Muscle layer of colon (tissue), 2 donors: ENCODE measurements at regions not wholly inside any gene's neighbourhood (a gene's known extent, or its start where the extent isn't known, plus 50 kb on each side); places are given as distances from the start of the nearest gene placed in this dataset.
"Not testable (repeated sequence)": the region's sequence is repeated elsewhere in the genome, so short reads cannot be mapped to it uniquely, and the experiment has no call there.

Experiments
- H3K27ac ChIP-seq: one replicate; pipeline ENCODE4 v1.7.0; 2013; ENCODE audit warnings: low read depth, mild to moderate bottlenecking, low read length, moderate library complexity
- H3K27me3 ChIP-seq, 2 donors: one replicate each; pipeline ENCODE4 v1.7.0; 2013; ENCODE audit warnings: low read length in 2 of 2, mild to moderate bottlenecking in 2 of 2; ENCODE audit not compliant: insufficient read depth in 2 of 2, control insufficient read depth in 1 of 2
- H3K36me3 ChIP-seq: one replicate; pipeline ENCODE4 v1.7.0; 2013; ENCODE audit warnings: mild to moderate bottlenecking, low read length; ENCODE audit not compliant: insufficient read depth
- H3K4me1 ChIP-seq: one replicate; pipeline ENCODE4 v1.7.0; 2013; ENCODE audit warnings: mild to moderate bottlenecking, low read length; ENCODE audit not compliant: insufficient read depth
- H3K4me3 ChIP-seq, 2 donors: one replicate each; pipeline ENCODE4 v1.7.0; 2013; ENCODE audit warnings: low read length in 2 of 2, low read depth in 1 of 2, mild to moderate bottlenecking in 1 of 2, moderate library complexity in 1 of 2
- H3K9ac ChIP-seq: one replicate; pipeline ENCODE4 v1.7.0; 2013; ENCODE audit warnings: low read length
- H3K9me3 ChIP-seq: one replicate; pipeline ENCODE4 v1.7.0; 2013; ENCODE audit warnings: mild to moderate bottlenecking, low read length
- donor health status: abdominal sarcoma.
- donor health status: Adenocarcinoma of cecum.

GRCh38 chr12:86574143-86574542, 318.0 kb upstream of the MGAT4C start:
- no peak overlapping the region for H3K27ac ChIP-seq
- no peaks in the 10 kb centered on the region for H3K27me3 ChIP-seq
- no peaks in the 10 kb centered on the region for H3K9me3 ChIP-seq
- no peak overlapping the region for H3K4me3 ChIP-seq
- no peak overlapping the region for H3K9ac ChIP-seq
- no peaks in the 10 kb centered on the region for H3K4me1 ChIP-seq
- H3K36me3 ChIP-seq = no peaks in the 10 kb centered on the region

GRCh38 chr12:86572455-86572854, 316.3 kb upstream of the MGAT4C start:
- H3K36me3 ChIP-seq = no peaks in the 10 kb centered on the region
- no peak overlapping the region for H3K9ac ChIP-seq
- H3K4me1 ChIP-seq = no peaks in the 10 kb centered on the region
- H3K27ac ChIP-seq = no peak overlapping the region
- no peaks in the 10 kb centered on the region for H3K9me3 ChIP-seq
- H3K27me3 ChIP-seq = no peaks in the 10 kb centered on the region
- no peak overlapping the region for H3K4me3 ChIP-seq

DNA sequence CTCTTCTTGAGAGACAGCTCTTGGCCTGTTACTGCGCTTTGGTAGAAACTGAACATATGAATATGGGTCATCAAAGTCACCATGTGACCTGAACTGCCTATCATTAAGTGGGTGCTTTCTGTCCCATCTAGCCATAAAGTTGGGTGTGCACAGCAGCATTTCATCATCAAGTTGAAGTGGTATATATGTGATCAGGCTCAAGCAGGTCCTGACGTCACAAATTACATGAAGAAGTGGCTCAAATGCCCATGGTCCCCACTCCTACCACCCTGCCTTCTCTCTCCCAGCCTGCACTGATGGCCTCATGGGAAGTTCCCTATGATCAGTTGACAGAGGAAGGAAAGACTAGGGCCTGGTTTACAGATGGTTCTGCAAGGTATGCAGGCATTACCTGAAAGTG, 308.8 kb upstream of the MGAT4C start:
- Histone ChIP-seq H3K36me3 (no peaks in the 10 kb centered on the region), H3K4me1 (no peaks in the 10 kb centered on the region), H3K9ac (no peak overlapping the region), H3K27ac (no peak overlapping the region), H3K9me3 (no peaks in the 10 kb centered on the region), H3K4me3 (no peak overlapping the region), H3K27me3 (no peaks in the 10 kb centered on the region)

GRCh38 chr12:86555491-86555890, 299.3 kb upstream of the MGAT4C start:
- not testable (repeated sequence) for H3K27me3 ChIP-seq, H3K9ac ChIP-seq, H3K4me1 ChIP-seq

GRCh38 chr12:86551146-86551571, 295.0 kb upstream of the MGAT4C start:
- Histone ChIP-seq H3K4me1 (no peaks in the 10 kb centered on the region), H3K27ac (no peak overlapping the region), H3K4me3 (no peak overlapping the region)

More at GRCh38 chr12:86555491-86555890, 299.3 kb upstream of the MGAT4C start:
- not testable (repeated sequence) for H3K36me3 ChIP-seq, H3K4me3 ChIP-seq, H3K27ac ChIP-seq, H3K9me3 ChIP-seq

GRCh38 chr12:86550218-86551145, 294.3 kb upstream of the MGAT4C start:
- no peaks in the 10 kb centered on the region for H3K9me3 ChIP-seq
- H3K36me3 ChIP-seq = no peaks in the 10 kb centered on the region
- no peak overlapping the region for H3K4me3 ChIP-seq
- H3K27ac ChIP-seq = no peak overlapping the region
- H3K4me1 ChIP-seq = no peaks in the 10 kb centered on the region
- H3K27me3 ChIP-seq = no peaks in the 10 kb centered on the region
- H3K9ac ChIP-seq = no peak overlapping the region

More at GRCh38 chr12:86551146-86551571, 295.0 kb upstream of the MGAT4C start:
- Histone ChIP-seq H3K9me3 (no peaks in the 10 kb centered on the region), H3K36me3 (no peaks in the 10 kb centered on the region), H3K9ac (no peak overlapping the region), H3K27me3 (no peaks in the 10 kb centered on the region)

- H3K27ac ChIP-seq = no peak overlapping the region
- no peaks in the 10 kb centered on the region for H3K9me3 ChIP-seq
- H3K4me1 ChIP-seq = no peaks in the 10 kb centered on the region
- no peak overlapping the region for H3K4me3 ChIP-seq
- H3K27me3 ChIP-seq = no peaks in the 10 kb centered on the region
- H3K36me3 ChIP-seq = no peaks in the 10 kb centered on the region
- no peak overlapping the region for H3K9ac ChIP-seq
These were observed 287.5 kb upstream of the MGAT4C start for GRCh38 chr12:86543716-86544115.

- no peak overlapping the region for H3K9ac ChIP-seq
- H3K4me1 ChIP-seq = no peaks in the 10 kb centered on the region
- no peaks in the 10 kb centered on the region for H3K27me3 ChIP-seq
- no peaks in the 10 kb centered on the region for H3K9me3 ChIP-seq
- H3K27ac ChIP-seq = no peak overlapping the region
- no peaks in the 10 kb centered on the region for H3K36me3 ChIP-seq
- no peak overlapping the region for H3K4me3 ChIP-seq
These were observed 274.9 kb upstream of the MGAT4C start for GRCh38 chr12:86530996-86531655.

- Histone ChIP-seq H3K27ac (no peak overlapping the region), H3K9me3 (no peaks in the 10 kb centered on the region), H3K4me3 (no peak overlapping the region)
These were observed 269.9 kb upstream of the MGAT4C start for GRCh38 chr12:86526060-86526595.

GRCh38 chr12:86523844-86524243, 267.7 kb upstream of the MGAT4C start:
- H3K9me3 ChIP-seq = no peaks in the 10 kb centered on the region
- no peak overlapping the region for H3K27ac ChIP-seq
- H3K4me3 ChIP-seq = no peak overlapping the region
- H3K27me3 ChIP-seq = no peaks in the 10 kb centered on the region
- H3K4me1 ChIP-seq = no peaks in the 10 kb centered on the region
- no peaks in the 10 kb centered on the region for H3K36me3 ChIP-seq
- no peak overlapping the region for H3K9ac ChIP-seq

More at GRCh38 chr12:86526060-86526595, 269.9 kb upstream of the MGAT4C start:
- no peaks in the 10 kb centered on the region for H3K36me3 ChIP-seq
- H3K27me3 ChIP-seq = no peaks in the 10 kb centered on the region
- H3K4me1 ChIP-seq = no peaks in the 10 kb centered on the region
- H3K9ac ChIP-seq = no peak overlapping the region

- Histone ChIP-seq H3K27ac (no peak overlapping the region), H3K4me1 (no peaks in the 10 kb centered on the region), H3K9ac (no peak overlapping the region), H3K27me3 (no peaks in the 10 kb centered on the region), H3K36me3 (no peaks in the 10 kb centered on the region), H3K9me3 (no peaks in the 10 kb centered on the region), H3K4me3 (no peak overlapping the region)
These were observed 265.7 kb upstream of the MGAT4C start for GRCh38 chr12:86521870-86522269.
